HEK293T (cell line): ENCODE measurements at regions not wholly inside any gene's neighbourhood (a gene's known extent, or its start where the extent isn't known, plus 50 kb on each side); places are given as distances from the start of the nearest gene placed in this dataset.

ENCODE experiments used
- BHLHE40 ChIP-seq: fragments of 450-650 bp; IDR thresholded peaks from 2 replicates; pipeline ENCODE4 v1.6.1; 2016; ENCODE audit warnings: mild to moderate bottlenecking, moderate library complexity, borderline replicate concordance
- ELF4 ChIP-seq: fragments of 450-650 bp; IDR thresholded peaks from 2 replicates; pipeline ENCODE4 v1.6.1; 2017; ENCODE audit warnings: antibody characterized with exemption
- FOXK2 ChIP-seq: fragments of 450-650 bp; IDR thresholded peaks from 2 replicates; pipeline ENCODE4 v1.6.1; 2016; ENCODE audit warnings: mild to moderate bottlenecking
- HDGF ChIP-seq: fragments of 450-650 bp; IDR thresholded peaks from 2 replicates; pipeline ENCODE4 v1.6.1; 2017; ENCODE audit warnings: antibody characterized with exemption, borderline replicate concordance
- L3MBTL2 ChIP-seq: fragments of 450-650 bp; conservative IDR thresholded peaks from 2 replicates; pipeline ENCODE4 v1.6.1; 2016; ENCODE audit warnings: mild to moderate bottlenecking
- LEF1 ChIP-seq: fragments of 450-650 bp; IDR thresholded peaks from 2 replicates; pipeline ENCODE4 v1.6.1; 2017; ENCODE audit warnings: mild to moderate bottlenecking, borderline replicate concordance
- SP1 ChIP-seq: fragments of 450-650 bp; IDR thresholded peaks from 2 replicates; pipeline ENCODE4 v1.6.1; 2017
- SUZ12 ChIP-seq: fragments of 450-650 bp; IDR thresholded peaks from 2 replicates; pipeline ENCODE4 v1.6.1; 2016; ENCODE audit warnings: mild to moderate bottlenecking
- ZNF384 ChIP-seq: fragments of 450-650 bp; IDR thresholded peaks from 2 replicates; pipeline ENCODE4 v1.6.1; 2016

DNA sequence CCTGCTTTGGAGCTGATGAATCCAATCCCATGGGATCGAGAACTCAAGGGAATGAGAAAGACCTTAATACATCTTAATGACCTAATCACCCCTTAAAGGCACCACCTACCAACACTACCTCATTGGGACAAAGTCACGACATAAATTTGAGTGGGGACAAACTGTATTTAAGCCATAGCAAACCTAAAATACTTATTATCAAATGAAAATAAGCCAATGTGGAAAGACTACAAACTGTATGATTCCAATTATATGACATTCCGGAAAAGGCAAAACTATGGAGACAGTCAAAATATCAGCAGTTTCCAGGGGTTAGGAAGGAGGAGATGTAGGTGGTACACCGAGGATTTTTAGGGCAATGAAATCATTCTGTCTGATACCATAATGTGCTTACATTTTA is 53.3 kb upstream of the NCOA3 start:
- TF ChIP-seq ZNF384 (no peak), SP1 (no peak), L3MBTL2 (no peak), LEF1 (no peak), BHLHE40 (no peak), SUZ12 (no peak), FOXK2 (no peak), ELF4 (no peak), HDGF (no peak)
